HepG2 (cell line): ENCODE measurements at regions not wholly inside any gene's neighbourhood (a gene's known extent, or its start where the extent isn't known, plus 50 kb on each side); places are given as distances from the start of the nearest gene placed in this dataset.

Experiments
- MTF1 ChIP-seq: sonication (generic); formaldehyde crosslinking; IDR thresholded peaks from 2 replicates; pipeline ENCODE4 v1.5.0; 2020; ENCODE audit warnings: missing genetic modification reagents
- ZNF264 ChIP-seq: sonication (generic); formaldehyde crosslinking; IDR thresholded peaks from 2 replicates; pipeline ENCODE4 v1.4.0; 2020; ENCODE audit warnings: missing genetic modification reagents
- TF ChIP-seq, protein P1 (sequence below): sonication (generic); formaldehyde crosslinking; IDR thresholded peaks from 2 replicates; pipeline ENCODE4 v1.4.0; 2020; ENCODE audit warnings: missing genetic modification reagents
- TF ChIP-seq, protein P2 (sequence below), 2 experiments: sonication (generic) in 1 of 2; formaldehyde crosslinking in 1 of 2; IDR thresholded peaks; 2 replicates each; pipeline versions ENCODE4 v1.6.1 to v1.9.0; 2014 to 2022; ENCODE audit warnings: antibody characterized with exemption in 1 of 2, borderline replicate concordance in 1 of 2, inconsistent platforms in 1 of 2, low read depth in 1 of 2, missing genetic modification reagents in 1 of 2
- TF ChIP-seq, protein P3 (sequence below): sonication (generic); formaldehyde crosslinking; IDR thresholded peaks from 2 replicates; pipeline ENCODE4 v1.8.1; 2023; ENCODE audit warnings: missing genetic modification reagents, mild to moderate bottlenecking, borderline replicate concordance

DNA sequence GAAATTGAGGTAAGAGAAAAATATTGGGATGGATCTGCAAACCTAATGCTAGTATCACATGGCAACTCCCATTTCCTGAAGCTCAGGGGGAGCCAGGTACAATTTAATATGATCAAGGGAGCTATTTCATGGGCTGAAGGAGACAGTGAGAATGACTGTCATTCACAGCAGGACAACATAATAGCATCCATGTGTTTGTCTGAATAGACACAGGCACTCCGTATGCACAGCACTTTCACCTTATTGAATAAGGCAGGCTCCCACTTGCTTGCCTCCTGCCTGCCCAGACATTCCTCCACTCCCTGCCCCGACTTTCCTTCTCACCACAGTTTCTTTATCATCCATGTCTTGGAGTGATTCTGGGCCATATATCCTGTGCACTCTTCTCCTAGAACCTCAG, 156.6 kb upstream of the SLC24A5 start (continued):
- TF ChIP-seq, protein P1, sequence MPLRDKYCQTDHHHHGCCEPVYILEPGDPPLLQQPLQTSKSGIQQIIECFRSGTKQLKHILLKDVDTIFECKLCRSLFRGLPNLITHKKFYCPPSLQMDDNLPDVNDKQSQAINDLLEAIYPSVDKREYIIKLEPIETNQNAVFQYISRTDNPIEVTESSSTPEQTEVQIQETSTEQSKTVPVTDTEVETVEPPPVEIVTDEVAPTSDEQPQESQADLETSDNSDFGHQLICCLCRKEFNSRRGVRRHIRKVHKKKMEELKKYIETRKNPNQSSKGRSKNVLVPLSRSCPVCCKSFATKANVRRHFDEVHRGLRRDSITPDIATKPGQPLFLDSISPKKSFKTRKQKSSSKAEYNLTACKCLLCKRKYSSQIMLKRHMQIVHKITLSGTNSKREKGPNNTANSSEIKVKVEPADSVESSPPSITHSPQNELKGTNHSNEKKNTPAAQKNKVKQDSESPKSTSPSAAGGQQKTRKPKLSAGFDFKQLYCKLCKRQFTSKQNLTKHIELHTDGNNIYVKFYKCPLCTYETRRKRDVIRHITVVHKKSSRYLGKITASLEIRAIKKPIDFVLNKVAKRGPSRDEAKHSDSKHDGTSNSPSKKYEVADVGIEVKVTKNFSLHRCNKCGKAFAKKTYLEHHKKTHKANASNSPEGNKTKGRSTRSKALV: no peak
- no peak for TF ChIP-seq ZNF264 (CRISPR knock-in tag)
- TF ChIP-seq, protein P2, sequence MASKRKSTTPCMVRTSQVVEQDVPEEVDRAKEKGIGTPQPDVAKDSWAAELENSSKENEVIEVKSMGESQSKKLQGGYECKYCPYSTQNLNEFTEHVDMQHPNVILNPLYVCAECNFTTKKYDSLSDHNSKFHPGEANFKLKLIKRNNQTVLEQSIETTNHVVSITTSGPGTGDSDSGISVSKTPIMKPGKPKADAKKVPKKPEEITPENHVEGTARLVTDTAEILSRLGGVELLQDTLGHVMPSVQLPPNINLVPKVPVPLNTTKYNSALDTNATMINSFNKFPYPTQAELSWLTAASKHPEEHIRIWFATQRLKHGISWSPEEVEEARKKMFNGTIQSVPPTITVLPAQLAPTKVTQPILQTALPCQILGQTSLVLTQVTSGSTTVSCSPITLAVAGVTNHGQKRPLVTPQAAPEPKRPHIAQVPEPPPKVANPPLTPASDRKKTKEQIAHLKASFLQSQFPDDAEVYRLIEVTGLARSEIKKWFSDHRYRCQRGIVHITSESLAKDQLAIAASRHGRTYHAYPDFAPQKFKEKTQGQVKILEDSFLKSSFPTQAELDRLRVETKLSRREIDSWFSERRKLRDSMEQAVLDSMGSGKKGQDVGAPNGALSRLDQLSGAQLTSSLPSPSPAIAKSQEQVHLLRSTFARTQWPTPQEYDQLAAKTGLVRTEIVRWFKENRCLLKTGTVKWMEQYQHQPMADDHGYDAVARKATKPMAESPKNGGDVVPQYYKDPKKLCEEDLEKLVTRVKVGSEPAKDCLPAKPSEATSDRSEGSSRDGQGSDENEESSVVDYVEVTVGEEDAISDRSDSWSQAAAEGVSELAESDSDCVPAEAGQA (IDR thresholded peaks at IDR 0.05; ENCODE audit: low read depth): no peak
- TF ChIP-seq, protein P2 (CRISPR knock-in tag; IDR thresholded peaks at IDR 0.05; ENCODE audit: borderline replicate concordance): no peak
- TF ChIP-seq MTF1 (CRISPR knock-in tag): no peak
- TF ChIP-seq, protein P3, sequence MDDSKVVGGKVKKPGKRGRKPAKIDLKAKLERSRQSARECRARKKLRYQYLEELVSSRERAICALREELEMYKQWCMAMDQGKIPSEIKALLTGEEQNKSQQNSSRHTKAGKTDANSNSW (CRISPR knock-in tag): no peak
